Lower leg skin (tissue), 3 donors: ENCODE measurements at regions not wholly inside any gene's neighbourhood (a gene's known extent, or its start where the extent isn't known, plus 50 kb on each side); places are given as distances from the start of the nearest gene placed in this dataset.

Experiments used
- POLR2A ChIP-seq, 2 donors: fragments of 450-650 bp; IDR thresholded peaks; one replicate each; pipeline ENCODE4 v1.6.1; 2016 to 2017; ENCODE audit warnings: antibody characterized with exemption in 2 of 2, mild to moderate bottlenecking in 1 of 2, moderate library complexity in 1 of 2
- TF ChIP-seq, protein P1 (sequence below), 3 donors: fragments of 450-650 bp; IDR thresholded peaks; one replicate each; pipeline ENCODE4 v1.5.1; 2016; ENCODE audit warnings: antibody characterized with exemption in 3 of 3, mild to moderate bottlenecking in 3 of 3, moderate library complexity in 2 of 3

DNA sequence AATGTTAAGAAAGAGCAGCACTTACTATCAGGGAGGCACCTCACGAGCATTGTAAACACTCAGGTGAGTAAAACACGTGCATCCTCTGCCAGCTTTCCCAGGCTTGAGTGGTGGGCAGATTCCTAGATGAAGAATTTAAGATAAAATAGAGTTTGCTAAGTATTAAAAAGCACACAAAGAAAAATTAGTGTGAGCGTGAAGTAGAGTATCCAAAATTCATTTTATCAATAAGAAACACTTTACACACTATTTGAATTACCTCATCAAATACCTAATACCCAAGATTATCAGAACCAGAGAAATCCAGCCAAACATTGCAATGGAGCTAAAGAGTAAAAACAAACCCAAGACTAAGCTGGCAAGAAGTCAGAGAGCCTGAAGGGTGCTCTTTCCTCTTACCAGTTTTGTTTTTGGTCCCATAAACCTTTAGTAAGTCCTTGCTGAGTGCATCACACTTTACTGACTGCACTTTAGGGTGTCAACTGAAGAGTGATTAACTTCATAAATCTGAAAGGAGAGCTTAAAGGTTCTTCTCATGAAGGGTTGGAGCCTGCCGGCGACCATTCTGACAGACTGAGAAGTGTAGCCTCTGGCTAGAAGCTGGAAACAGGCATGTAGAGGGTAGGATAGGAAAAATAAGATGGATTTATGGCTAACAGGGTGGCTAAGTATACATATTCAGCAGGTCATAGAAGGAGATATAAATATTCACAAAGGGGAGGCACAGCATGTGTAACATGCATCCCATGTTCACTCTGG lies 151.1 kb downstream of the SLC7A11 start:
- TF ChIP-seq, protein P1, sequence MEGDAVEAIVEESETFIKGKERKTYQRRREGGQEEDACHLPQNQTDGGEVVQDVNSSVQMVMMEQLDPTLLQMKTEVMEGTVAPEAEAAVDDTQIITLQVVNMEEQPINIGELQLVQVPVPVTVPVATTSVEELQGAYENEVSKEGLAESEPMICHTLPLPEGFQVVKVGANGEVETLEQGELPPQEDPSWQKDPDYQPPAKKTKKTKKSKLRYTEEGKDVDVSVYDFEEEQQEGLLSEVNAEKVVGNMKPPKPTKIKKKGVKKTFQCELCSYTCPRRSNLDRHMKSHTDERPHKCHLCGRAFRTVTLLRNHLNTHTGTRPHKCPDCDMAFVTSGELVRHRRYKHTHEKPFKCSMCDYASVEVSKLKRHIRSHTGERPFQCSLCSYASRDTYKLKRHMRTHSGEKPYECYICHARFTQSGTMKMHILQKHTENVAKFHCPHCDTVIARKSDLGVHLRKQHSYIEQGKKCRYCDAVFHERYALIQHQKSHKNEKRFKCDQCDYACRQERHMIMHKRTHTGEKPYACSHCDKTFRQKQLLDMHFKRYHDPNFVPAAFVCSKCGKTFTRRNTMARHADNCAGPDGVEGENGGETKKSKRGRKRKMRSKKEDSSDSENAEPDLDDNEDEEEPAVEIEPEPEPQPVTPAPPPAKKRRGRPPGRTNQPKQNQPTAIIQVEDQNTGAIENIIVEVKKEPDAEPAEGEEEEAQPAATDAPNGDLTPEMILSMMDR (IDR thresholded peaks at IDR 0.05): no peak
- TF ChIP-seq POLR2A (IDR thresholded peaks at IDR 0.05): no peak
